GM21515 (cell line): ENCODE measurements at regions not wholly inside any gene's neighbourhood (a gene's known extent, or its start where the extent isn't known, plus 50 kb on each side); places are given as distances from the start of the nearest gene placed in this dataset.
"Not testable (repeated sequence)": the region's sequence is repeated elsewhere in the genome, so short reads cannot be mapped to it uniquely, and the experiment has no call there.

ENCODE experiments used
- ATAC-seq: cut with Tn5 transposase; IDR thresholded peaks from one replicate; pipeline ENCODE4 v1.9.1; 2021; ENCODE audit not compliant: unreplicated experiment

GRCh38 chr17:71447644-71448043 lies 673.2 kb upstream of the SOX9 start:
- no peak for ATAC-seq

- ATAC-seq: not testable (repeated sequence)
These were observed 670.2 kb upstream of the SOX9 start for GRCh38 chr17:71450657-71451056.

GRCh38 chr17:71453876-71454422 lies 666.9 kb upstream of the SOX9 start:
- no peak for ATAC-seq

GRCh38 chr17:71455219-71455618 lies 665.6 kb upstream of the SOX9 start:
- ATAC-seq: no peak

- no peak for ATAC-seq
These were observed 662.5 kb upstream of the SOX9 start for GRCh38 chr17:71458322-71458721.

GRCh38 chr17:71460943-71461342 lies 659.9 kb upstream of the SOX9 start:
- no peak for ATAC-seq

GRCh38 chr17:71461498-71462169 lies 659.2 kb upstream of the SOX9 start:
- no peak for ATAC-seq

GRCh38 chr17:71464241-71464640 lies 656.6 kb upstream of the SOX9 start:
- ATAC-seq: no peak

- no peak for ATAC-seq
These were observed 656.1 kb upstream of the SOX9 start for GRCh38 chr17:71464751-71465150.

GRCh38 chr17:71467719-71468118 lies 653.1 kb upstream of the SOX9 start:
- ATAC-seq: no peak

- ATAC-seq: no peak
These were observed 650.8 kb upstream of the SOX9 start for GRCh38 chr17:71470062-71470461.

- no peak for ATAC-seq
These were observed 647.7 kb upstream of the SOX9 start for GRCh38 chr17:71472809-71473789.

GRCh38 chr17:71477356-71477755 lies 643.5 kb upstream of the SOX9 start:
- no peak for ATAC-seq

- no peak for ATAC-seq
These were observed 640.7 kb upstream of the SOX9 start for GRCh38 chr17:71480099-71480498.

GRCh38 chr17:71482625-71483024 lies 638.2 kb upstream of the SOX9 start:
- no peak for ATAC-seq

GRCh38 chr17:71484546-71484945 lies 636.3 kb upstream of the SOX9 start:
- no peak for ATAC-seq

- ATAC-seq: no peak
These were observed 635.4 kb upstream of the SOX9 start for GRCh38 chr17:71485426-71485825.

GRCh38 chr17:71486261-71486660 lies 634.6 kb upstream of the SOX9 start:
- no peak for ATAC-seq

- no peak for ATAC-seq
These were observed 632.0 kb upstream of the SOX9 start for GRCh38 chr17:71488851-71489250.

- no peak for ATAC-seq
These were observed 626.6 kb upstream of the SOX9 start for GRCh38 chr17:71494062-71494855.

GRCh38 chr17:71495420-71495819 lies 625.4 kb upstream of the SOX9 start:
- no peak for ATAC-seq
